Activated naive CD4-positive, alpha-beta T cell treated with anti-CD3 and anti-CD28 coated beads, Interleukin-2, amount 10 ng/mL, durations not matched to agents 7 days and 5 days (primary cell): ENCODE measurements at regions not wholly inside any gene's neighbourhood (a gene's known extent, or its start where the extent isn't known, plus 50 kb on each side); places are given as distances from the start of the nearest gene placed in this dataset.

ENCODE experiments used
- CTCF ChIA-PET: fragments of 350-600 bp; sonication (Branson Sonifier 250); formaldehyde crosslinking; loops from one replicate; lab custom pipeline; 2021; ENCODE audit warnings: antibody characterized with exemption; lab: Charles Lee
- DNase-seq: peaks from one replicate; pipeline ENCODE4 v3.0.0-alpha.2; 2020
- H3K27ac Mint-ChIP-seq: one replicate; pipeline ENCODE4 v1.8.0; 2021; ENCODE audit warnings: mild to moderate bottlenecking, moderate library complexity, mixed read lengths
- H3K27me3 Mint-ChIP-seq: one replicate; pipeline ENCODE4 v1.8.0; 2021; ENCODE audit warnings: mild to moderate bottlenecking, mixed read lengths
- H3K36me3 Mint-ChIP-seq: one replicate; pipeline ENCODE4 v1.8.0; 2021; ENCODE audit warnings: mixed read lengths
- H3K4me1 Mint-ChIP-seq: one replicate; pipeline ENCODE4 v1.8.0; 2021; ENCODE audit warnings: mixed read lengths
- H3K4me3 Mint-ChIP-seq: one replicate; pipeline ENCODE4 v1.8.0; 2021; ENCODE audit warnings: mild to moderate bottlenecking, moderate library complexity, mixed read lengths
- H3K9me3 Mint-ChIP-seq: one replicate; pipeline ENCODE4 v1.8.0; 2021; ENCODE audit warnings: mixed read lengths

DNA sequence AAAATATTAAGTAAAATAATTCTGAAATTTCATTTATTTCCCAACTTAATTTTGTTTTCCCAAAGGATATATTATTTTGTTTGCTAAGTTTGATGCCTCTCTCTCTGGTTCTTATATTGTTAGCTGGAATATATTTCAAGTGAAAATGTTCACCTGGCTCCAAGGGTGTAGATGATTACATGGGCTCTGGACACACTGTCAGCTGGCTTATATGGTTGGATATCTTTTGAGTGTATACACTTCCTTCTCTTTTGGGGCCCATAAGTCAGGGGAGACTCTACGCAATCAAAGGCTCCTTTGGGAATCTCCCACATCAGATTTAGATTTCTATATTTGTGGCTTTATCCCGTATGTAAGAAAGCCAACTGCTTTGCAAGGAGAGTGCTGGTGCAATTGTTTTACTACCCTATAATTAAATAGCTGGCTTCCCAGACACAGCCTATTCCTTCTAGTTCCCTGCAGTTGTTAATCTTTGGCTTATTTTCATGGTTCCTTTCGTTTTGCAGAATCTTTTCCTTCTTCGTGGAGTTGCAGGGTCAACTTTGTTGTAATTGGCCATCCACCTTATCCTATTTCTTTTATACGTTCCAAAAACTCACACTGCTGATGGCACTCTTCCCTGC, 225.7 kb downstream of the DPH6 start:
- no peaks in the 10 kb centered on the region for H3K4me1 Mint-ChIP-seq
- peaks cover 5% of the 10 kb centered on the region for H3K27me3 Mint-ChIP-seq
- DNase-seq, result no peak
- no peaks in the 10 kb centered on the region for H3K9me3 Mint-ChIP-seq
- H3K27ac Mint-ChIP-seq, result no peak overlapping the region
- no peaks in the 10 kb centered on the region for H3K36me3 Mint-ChIP-seq
- no peak overlapping the region for H3K4me3 Mint-ChIP-seq
- CTCF ChIA-PET, result no interaction called here

DNA sequence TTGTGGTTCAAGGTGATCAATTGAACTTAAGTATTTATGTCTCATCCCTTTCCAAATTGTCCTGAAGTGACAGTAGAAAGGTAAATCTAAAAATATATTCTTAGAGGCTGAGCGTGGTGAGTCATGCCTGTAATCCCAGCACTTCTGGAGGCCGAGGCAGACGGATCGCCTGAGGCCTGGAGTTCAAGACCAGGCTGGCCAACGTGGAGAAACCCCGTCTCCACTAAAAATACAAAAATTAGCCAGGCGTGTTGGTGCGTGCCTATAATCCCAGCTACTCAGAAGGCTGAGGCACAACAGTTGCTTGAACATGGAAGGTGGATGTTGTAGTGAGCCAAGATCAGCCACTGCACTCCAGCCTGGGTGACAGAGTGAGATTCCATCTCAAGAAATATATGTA, 226.6 kb downstream of the DPH6 start:
- Mint-ChIP-seq H3K27me3 (peaks cover 5% of the 10 kb centered on the region), H3K4me1 (no peaks in the 10 kb centered on the region), H3K36me3 (no peaks in the 10 kb centered on the region), H3K4me3 (no peak overlapping the region), H3K9me3 (no peaks in the 10 kb centered on the region), H3K27ac (no peak overlapping the region)
- DNase-seq, result no peak
- CTCF ChIA-PET, result no interaction called here

DNA sequence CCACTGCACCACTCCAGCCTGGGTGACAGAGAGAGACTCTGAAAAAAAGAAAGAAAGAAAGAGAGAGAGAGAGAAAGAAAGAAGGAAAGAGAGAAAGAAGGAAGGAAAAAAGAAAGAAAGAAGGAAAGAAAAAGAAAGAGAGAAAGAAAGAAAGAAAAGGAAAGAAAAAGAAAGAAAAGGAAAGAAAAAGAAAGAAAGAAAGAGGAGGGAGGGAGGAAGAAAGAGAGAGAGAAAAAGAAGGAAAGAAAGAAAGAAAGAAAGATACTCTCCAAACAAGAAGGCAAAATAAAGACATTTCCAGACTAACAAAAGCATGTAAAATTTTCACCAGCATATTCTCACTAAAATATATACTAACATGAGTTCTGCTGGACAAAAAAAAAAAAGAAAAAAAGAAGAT, 228.7 kb downstream of the DPH6 start:
- no peak overlapping the region for H3K4me3 Mint-ChIP-seq
- no peak overlapping the region for H3K27ac Mint-ChIP-seq
- CTCF ChIA-PET, result no interaction called here
- DNase-seq, result no peak
- no peaks in the 10 kb centered on the region for H3K36me3 Mint-ChIP-seq
- H3K27me3 Mint-ChIP-seq, result peaks cover 5% of the 10 kb centered on the region
- H3K9me3 Mint-ChIP-seq, result peaks cover 2% of the 10 kb centered on the region
- no peaks in the 10 kb centered on the region for H3K4me1 Mint-ChIP-seq

DNA sequence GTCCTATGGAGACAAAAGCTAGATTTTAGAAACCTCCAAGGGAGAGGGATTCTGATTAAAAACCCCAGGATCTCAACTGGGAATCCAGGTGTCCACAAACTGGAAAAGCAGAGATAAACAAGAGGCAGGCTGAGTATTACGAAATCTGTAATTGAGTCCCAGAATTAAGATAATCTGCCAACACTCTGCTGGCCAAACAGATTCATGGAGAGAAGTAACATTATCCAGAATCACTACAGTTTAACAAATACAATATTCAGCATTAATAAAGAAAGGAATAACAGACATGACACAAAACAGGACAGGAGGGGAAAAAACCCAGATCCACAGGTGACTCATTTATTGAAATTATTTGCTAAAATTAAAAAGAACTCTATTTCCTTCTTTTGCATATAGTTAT, 227.2 kb upstream of the NANOGP8 start:
- H3K36me3 Mint-ChIP-seq, result no peaks in the 10 kb centered on the region
- no peak overlapping the region for H3K4me3 Mint-ChIP-seq
- peaks cover 5% of the 10 kb centered on the region for H3K27me3 Mint-ChIP-seq
- CTCF ChIA-PET, result no interaction called here
- no peaks in the 10 kb centered on the region for H3K4me1 Mint-ChIP-seq
- no peak for DNase-seq
- peaks cover 2% of the 10 kb centered on the region for H3K9me3 Mint-ChIP-seq
- no peak overlapping the region for H3K27ac Mint-ChIP-seq

DNA sequence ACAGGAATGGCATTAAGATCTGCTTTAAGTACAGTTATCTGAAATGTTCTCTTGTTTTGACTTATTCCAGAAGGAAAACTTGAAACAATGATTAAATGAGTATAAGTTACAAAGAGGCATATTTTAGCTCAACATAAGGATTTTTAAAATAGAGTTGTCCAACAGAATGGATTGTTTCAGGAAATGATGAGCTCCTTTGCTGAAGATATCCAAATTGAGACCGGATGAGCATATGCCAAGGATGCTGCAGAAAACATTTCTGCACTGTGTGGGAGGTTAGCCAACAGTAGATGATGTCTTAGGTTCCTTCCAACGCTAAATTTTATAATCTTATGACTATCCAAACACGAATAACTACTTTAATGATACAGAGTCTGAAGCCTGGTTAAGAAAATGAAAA, 226.5 kb upstream of the NANOGP8 start:
- CTCF ChIA-PET, result no interaction called here
- H3K27ac Mint-ChIP-seq, result no peak overlapping the region
- peaks cover 2% of the 10 kb centered on the region for H3K9me3 Mint-ChIP-seq
- no peaks in the 10 kb centered on the region for H3K27me3 Mint-ChIP-seq
- no peak for DNase-seq
- no peak overlapping the region for H3K4me3 Mint-ChIP-seq
- H3K4me1 Mint-ChIP-seq, result no peaks in the 10 kb centered on the region
- H3K36me3 Mint-ChIP-seq, result no peaks in the 10 kb centered on the region

DNA sequence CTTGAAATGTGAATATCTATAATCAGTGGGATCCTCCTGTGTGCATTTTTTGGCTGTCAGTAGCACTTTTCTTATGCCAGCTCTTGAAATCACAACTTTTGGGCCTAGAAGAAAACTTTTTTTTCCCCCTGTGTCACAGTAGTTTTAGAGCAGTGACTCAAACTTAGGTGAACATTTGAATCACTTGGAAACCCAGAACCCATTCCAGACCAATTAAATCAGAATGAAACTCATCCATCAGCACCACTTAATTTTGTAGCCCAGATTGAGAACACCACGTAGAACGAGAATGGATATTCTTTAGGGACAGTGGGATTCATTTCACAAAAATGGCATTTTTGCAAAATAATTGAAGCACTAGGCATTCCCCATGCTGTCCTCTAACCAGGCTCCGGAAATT, 224.8 kb upstream of the NANOGP8 start:
- DNase-seq, result no peak
- H3K27ac Mint-ChIP-seq, result no peak overlapping the region
- H3K27me3 Mint-ChIP-seq, result no peaks in the 10 kb centered on the region
- no peaks in the 10 kb centered on the region for H3K4me1 Mint-ChIP-seq
- H3K4me3 Mint-ChIP-seq, result no peak overlapping the region
- CTCF ChIA-PET, result no interaction called here
- H3K9me3 Mint-ChIP-seq, result peaks cover 2% of the 10 kb centered on the region
- no peaks in the 10 kb centered on the region for H3K36me3 Mint-ChIP-seq

DNA sequence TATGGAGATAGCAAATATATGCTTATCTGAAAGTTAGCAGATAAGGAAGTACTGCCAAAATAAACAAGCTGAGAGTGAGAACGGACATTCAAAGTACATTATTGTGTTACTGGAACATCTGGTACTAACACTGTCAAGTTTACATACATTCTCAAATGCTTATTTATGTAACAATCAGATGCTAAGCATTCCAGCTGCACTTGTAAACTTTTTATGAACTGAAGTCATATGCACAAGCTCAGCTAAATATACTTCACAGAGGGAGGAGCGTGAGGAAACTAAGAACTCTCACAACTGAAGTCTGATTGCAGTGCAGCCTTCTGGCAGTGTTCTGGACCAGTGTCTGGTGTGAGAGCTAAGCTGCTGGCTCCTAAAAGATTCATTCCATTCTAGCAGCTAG, 223.7 kb upstream of the NANOGP8 start:
- no peaks in the 10 kb centered on the region for H3K4me1 Mint-ChIP-seq
- H3K4me3 Mint-ChIP-seq, result no peak overlapping the region
- H3K36me3 Mint-ChIP-seq, result no peaks in the 10 kb centered on the region
- no peak overlapping the region for H3K27ac Mint-ChIP-seq
- H3K9me3 Mint-ChIP-seq, result peaks cover 2% of the 10 kb centered on the region
- CTCF ChIA-PET, result interaction anchor here (1.5 kb wide), 1 partner anchor 136 kb away, joined by 4 read pairs; no protein-coding TSS in a partner anchor
- DNase-seq, result no peak
- H3K27me3 Mint-ChIP-seq, result no peaks in the 10 kb centered on the region

DNA sequence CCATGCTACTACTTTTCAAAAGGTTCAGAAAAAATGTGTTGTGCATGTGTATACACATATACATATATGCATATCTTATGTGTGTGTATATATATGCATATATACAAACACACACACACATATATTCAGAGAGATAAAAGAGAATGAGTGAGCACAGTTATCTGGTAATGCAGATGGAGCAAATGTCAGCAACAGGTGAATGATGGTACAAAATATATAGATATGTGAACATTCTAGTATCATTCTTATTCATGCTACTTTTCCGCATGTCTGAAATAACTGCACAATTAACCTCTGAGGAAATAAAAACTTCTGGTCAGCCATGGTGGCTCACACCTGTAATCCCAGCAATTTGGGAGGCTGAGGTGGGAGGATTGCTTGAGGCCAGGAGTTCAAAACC, 222.6 kb upstream of the NANOGP8 start:
- H3K4me1 Mint-ChIP-seq, result no peaks in the 10 kb centered on the region
- H3K9me3 Mint-ChIP-seq, result no peaks in the 10 kb centered on the region
- CTCF ChIA-PET, result no interaction called here

DNA sequence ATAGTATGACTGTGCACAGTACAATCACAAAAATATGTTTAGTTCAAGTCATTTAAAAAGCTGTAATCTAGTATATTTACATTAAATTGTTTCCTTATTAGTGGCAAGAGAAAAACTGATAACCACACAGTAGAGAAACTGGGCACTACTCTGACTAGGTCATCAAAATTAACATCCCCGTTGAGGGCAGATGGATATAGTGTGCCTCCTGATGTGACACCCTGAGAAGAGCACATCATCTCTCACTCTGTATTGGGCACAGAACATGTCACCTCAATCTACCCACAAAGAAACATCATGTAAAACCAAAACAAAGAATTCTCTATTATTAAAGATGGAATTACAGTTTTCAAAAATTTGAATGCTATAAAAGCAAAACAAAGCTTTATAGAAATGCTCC, 221.9 kb upstream of the NANOGP8 start:
- Mint-ChIP-seq H3K27ac (no peak overlapping the region), H3K4me3 (no peak overlapping the region), H3K36me3 (no peaks in the 10 kb centered on the region), H3K4me1 (no peaks in the 10 kb centered on the region), H3K27me3 (no peaks in the 10 kb centered on the region), H3K9me3 (no peaks in the 10 kb centered on the region)
- CTCF ChIA-PET, result interaction anchor here (1.4 kb wide), 1 partner anchor 17 kb away, joined by 4 read pairs; no protein-coding TSS in a partner anchor
- DNase-seq, result no peak

More for the DNA sequence above, 222.6 kb upstream of the NANOGP8 start:
- Mint-ChIP-seq H3K4me3 (no peak overlapping the region), H3K27ac (no peak overlapping the region), H3K27me3 (no peaks in the 10 kb centered on the region), H3K36me3 (no peaks in the 10 kb centered on the region)
- no peak for DNase-seq

DNA sequence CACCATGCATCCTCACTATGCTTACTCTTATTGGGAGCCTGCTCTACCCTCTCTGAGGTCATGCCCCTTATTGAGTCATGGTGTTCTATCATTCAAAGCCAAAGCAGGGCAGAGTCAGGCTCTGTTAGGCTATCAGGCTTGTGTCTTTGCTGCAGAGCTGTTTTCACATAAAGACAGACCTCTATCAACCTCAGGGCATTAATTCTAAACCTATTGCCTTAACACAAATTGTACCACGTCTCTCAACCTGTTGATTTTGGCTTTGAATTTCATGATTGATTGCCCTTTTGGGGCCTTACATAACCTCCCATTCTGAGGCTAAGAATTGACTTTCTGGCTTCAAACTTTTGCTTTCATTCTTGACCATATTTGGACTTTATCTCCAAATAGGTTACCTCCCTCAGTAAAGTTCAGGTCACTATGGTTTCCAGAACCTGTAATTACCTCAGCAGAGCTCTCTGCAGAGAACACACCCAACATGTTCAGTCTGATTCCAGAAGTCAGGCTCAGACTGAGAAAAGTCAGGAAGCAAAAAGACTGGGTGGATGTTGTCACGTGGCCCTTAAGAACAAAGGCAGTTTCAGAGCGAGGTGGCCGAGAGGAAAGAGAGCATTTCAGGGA, 221.4 kb upstream of the NANOGP8 start:
- H3K4me1 Mint-ChIP-seq, result no peaks in the 10 kb centered on the region
- no peaks in the 10 kb centered on the region for H3K36me3 Mint-ChIP-seq

DNA sequence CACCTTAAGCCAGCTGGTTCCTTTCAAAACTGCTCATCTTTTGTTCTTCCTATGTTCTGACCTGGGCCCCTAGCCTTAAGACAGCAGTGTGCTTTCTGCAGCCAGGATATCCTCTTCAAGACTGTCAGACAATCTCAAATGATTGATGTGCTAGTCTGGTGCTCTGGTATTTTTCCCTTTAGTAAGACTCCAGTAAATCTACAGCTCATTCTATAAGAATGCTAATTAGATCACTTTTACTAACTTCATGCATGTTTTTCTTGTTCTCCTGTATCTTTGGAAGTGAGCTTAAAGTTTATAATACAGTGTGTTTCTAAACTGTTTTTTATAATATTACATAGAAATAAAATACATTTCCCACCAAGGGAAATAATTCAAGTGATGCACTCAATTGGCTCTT, 220.9 kb upstream of the NANOGP8 start:
- no peaks in the 10 kb centered on the region for H3K9me3 Mint-ChIP-seq
- CTCF ChIA-PET, result interaction anchor here (1.4 kb wide), 1 partner anchor 16 kb away, joined by 4 read pairs; no protein-coding TSS in a partner anchor
- DNase-seq, result no peak
- no peak overlapping the region for H3K27ac Mint-ChIP-seq
- no peak overlapping the region for H3K4me3 Mint-ChIP-seq
- no peaks in the 10 kb centered on the region for H3K36me3 Mint-ChIP-seq
- no peaks in the 10 kb centered on the region for H3K27me3 Mint-ChIP-seq
- no peaks in the 10 kb centered on the region for H3K4me1 Mint-ChIP-seq

More for the DNA sequence above, 221.4 kb upstream of the NANOGP8 start:
- Mint-ChIP-seq H3K27me3 (no peaks in the 10 kb centered on the region), H3K27ac (no peak overlapping the region), H3K4me3 (no peak overlapping the region), H3K9me3 (no peaks in the 10 kb centered on the region)
- CTCF ChIA-PET, result interaction anchor here (1.4 kb wide), 1 partner anchor 17 kb away, joined by 4 read pairs; no protein-coding TSS in a partner anchor
- no peak for DNase-seq

DNA sequence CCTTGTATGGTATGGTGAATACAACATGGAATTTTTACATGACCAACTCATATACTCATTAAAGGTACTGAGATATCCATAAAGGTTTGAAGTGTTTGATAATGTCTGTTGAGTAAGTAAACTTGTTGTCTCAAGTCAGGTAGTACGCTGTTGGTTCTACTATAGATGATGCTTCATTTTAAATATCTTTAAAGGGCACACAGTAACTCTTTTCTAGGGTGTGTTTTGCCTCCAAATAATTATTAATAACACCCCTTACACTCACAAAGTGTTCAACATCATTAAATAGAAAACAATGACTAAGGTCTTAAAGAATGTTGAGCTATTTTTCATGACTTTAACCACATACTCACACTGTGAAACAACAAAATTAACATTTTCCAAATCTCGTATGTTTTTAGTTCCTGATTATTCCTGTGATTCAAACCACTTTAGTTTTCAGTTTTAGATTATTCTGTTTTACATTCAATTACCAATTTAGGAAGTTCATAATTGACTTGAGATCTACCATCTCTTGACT, 220.0 kb upstream of the NANOGP8 start:
- no peaks in the 10 kb centered on the region for H3K9me3 Mint-ChIP-seq
- no peaks in the 10 kb centered on the region for H3K4me1 Mint-ChIP-seq
- no peak overlapping the region for H3K4me3 Mint-ChIP-seq
- CTCF ChIA-PET, result interaction anchor here (0.6 kb wide), 1 partner anchor 124 kb away, joined by 3 read pairs; no protein-coding TSS in a partner anchor
- no peak overlapping the region for H3K27ac Mint-ChIP-seq
- no peaks in the 10 kb centered on the region for H3K27me3 Mint-ChIP-seq
- no peak for DNase-seq
- no peaks in the 10 kb centered on the region for H3K36me3 Mint-ChIP-seq

DNA sequence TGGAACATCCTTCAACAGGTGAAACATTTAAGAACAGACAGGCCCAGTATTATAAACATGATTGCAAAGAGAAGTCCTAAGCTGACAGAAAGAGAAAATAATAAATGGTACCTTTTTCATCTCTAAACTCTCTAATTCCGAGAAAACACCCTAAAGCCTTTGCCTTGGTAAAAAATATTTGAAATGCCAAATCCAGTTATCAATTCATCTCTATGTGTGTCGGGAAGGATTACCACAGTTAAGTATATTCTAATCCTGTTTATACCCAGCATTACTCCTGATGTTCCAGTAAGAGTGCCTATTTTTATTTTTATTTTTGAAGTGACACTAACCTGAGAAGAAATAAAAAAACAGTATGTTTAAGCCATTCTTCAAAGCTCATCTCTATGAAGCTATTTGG, 219.3 kb upstream of the NANOGP8 start:
- no peak for DNase-seq
- no peaks in the 10 kb centered on the region for H3K36me3 Mint-ChIP-seq
- CTCF ChIA-PET, result interaction anchor here (0.6 kb wide), 1 partner anchor 123 kb away, joined by 3 read pairs; no protein-coding TSS in a partner anchor
- no peak overlapping the region for H3K27ac Mint-ChIP-seq
- no peaks in the 10 kb centered on the region for H3K4me1 Mint-ChIP-seq
- H3K27me3 Mint-ChIP-seq, result no peaks in the 10 kb centered on the region
- H3K4me3 Mint-ChIP-seq, result no peak overlapping the region
- H3K9me3 Mint-ChIP-seq, result no peaks in the 10 kb centered on the region

DNA sequence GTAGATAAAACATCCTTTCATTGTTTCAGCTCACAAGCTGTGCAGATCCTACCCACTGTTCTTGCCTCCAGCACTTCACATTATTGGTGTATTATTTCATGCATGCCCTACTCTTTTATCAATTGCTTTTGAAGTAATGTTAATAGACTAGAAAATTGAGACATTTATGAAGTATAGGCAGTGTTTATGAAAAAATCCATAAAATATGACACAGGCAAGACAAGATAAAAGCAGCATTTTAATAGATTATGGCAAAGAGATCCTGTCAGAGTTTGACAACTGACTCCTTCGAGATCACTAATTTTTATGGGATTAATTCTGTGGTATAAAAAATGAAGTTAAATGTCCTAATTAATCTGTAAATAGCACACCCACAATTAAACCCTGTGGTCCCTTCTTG, 217.2 kb upstream of the NANOGP8 start:
- H3K4me1 Mint-ChIP-seq, result no peaks in the 10 kb centered on the region
- CTCF ChIA-PET, result no interaction called here
- H3K36me3 Mint-ChIP-seq, result no peaks in the 10 kb centered on the region
- no peaks in the 10 kb centered on the region for H3K27me3 Mint-ChIP-seq
- no peak overlapping the region for H3K27ac Mint-ChIP-seq
- no peak overlapping the region for H3K4me3 Mint-ChIP-seq
- no peak for DNase-seq
- no peaks in the 10 kb centered on the region for H3K9me3 Mint-ChIP-seq

DNA sequence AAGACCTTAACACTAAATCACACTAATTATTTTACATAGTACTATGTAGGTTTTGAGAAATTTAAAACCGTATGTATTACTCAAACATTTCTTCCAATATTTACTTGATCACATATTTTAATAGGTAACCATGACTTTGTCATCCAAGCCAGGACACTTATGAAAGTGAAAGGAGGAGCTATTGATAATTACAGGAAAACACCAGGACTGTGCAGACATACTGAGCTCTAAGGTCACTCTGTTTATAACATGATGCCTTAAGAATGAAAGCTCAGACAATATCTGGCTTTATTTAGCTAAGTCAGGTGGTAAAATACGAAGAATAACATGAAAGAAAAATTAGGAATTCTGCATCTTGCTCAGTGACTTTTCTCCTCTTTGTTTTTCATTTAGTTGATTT, 216.0 kb upstream of the NANOGP8 start:
- no peaks in the 10 kb centered on the region for H3K36me3 Mint-ChIP-seq
- CTCF ChIA-PET, result no interaction called here
- no peaks in the 10 kb centered on the region for H3K9me3 Mint-ChIP-seq
- no peaks in the 10 kb centered on the region for H3K4me1 Mint-ChIP-seq
- H3K4me3 Mint-ChIP-seq, result no peak overlapping the region
- no peak overlapping the region for H3K27ac Mint-ChIP-seq
- no peak for DNase-seq
- no peaks in the 10 kb centered on the region for H3K27me3 Mint-ChIP-seq
